Small intestine (tissue), 7 donors: ENCODE measurements at regions not wholly inside any gene's neighbourhood (a gene's known extent, or its start where the extent isn't known, plus 50 kb on each side); places are given as distances from the start of the nearest gene placed in this dataset.

ENCODE experiments used
- DNase-seq, 2 donors: peaks; one replicate each; pipeline versions ENCODE4 v3.0.0 to v3.0.0-alpha.2; 2013
- FAIRE-seq: peaks from 2 replicates; lab custom pipeline; 2012; peaks lifted over from hg19 to GRCh38; lab: Jason Lieb, UNC
- H3K27ac ChIP-seq, 3 donors: one replicate each; pipeline ENCODE4 v1.5.1; 2013; ENCODE audit warnings: low read length in 2 of 3, mild to moderate bottlenecking in 2 of 3, control low read depth in 1 of 3, inconsistent platforms in 1 of 3, low read depth in 1 of 3, moderate library complexity in 1 of 3
- H3K27me3 ChIP-seq, 3 donors: one replicate each; pipeline ENCODE4 v1.6.1; 2013; ENCODE audit warnings: low read length in 3 of 3, inconsistent platforms in 1 of 3; ENCODE audit not compliant: control insufficient read depth in 3 of 3, insufficient read depth in 3 of 3
- H3K36me3 ChIP-seq, 3 donors: one replicate each; pipeline ENCODE4 v1.6.1; 2013; ENCODE audit warnings: low read length in 3 of 3, inconsistent platforms in 1 of 3, low read depth in 1 of 3, mild to moderate bottlenecking in 1 of 3, moderate library complexity in 1 of 3; ENCODE audit not compliant: control insufficient read depth in 3 of 3, insufficient read depth in 2 of 3
- H3K4me1 ChIP-seq, 3 donors: one replicate each; pipeline ENCODE4 v1.6.1; 2013; ENCODE audit warnings: low read length in 2 of 3, inconsistent platforms in 1 of 3, low read depth in 1 of 3, mild to moderate bottlenecking in 1 of 3, moderate library complexity in 1 of 3; ENCODE audit not compliant: control insufficient read depth in 3 of 3, insufficient read depth in 2 of 3
- H3K4me3 ChIP-seq, 3 donors: one replicate each; pipeline ENCODE4 v1.5.1; 2013; ENCODE audit warnings: low read length in 3 of 3, control low read depth in 1 of 3, inconsistent platforms in 1 of 3, low read depth in 1 of 3, mild to moderate bottlenecking in 1 of 3, moderate library complexity in 1 of 3
- H3K9me3 ChIP-seq, 2 donors: one replicate each; pipeline ENCODE4 v1.6.1; 2013; ENCODE audit warnings: low read depth in 1 of 2, low read length in 1 of 2; ENCODE audit not compliant: control insufficient read depth in 2 of 2, insufficient read depth in 1 of 2
- WGBS, 3 donors: extraction: QIAGEN DNeasy Blood & Tissue Kit; methylation state at CpG; one replicate each; pipeline ENCODE4 v1.1.7; 2013; 5-methylcytosine and 5-hydroxymethylcytosine counted together
- donor health status: healthy with polysubstance abuse.
- donor health status: control.
- donor health status: control.
- donor health status: Bipolar disorder and iron deficiency.
- donor health status: healthy.

- Histone ChIP-seq H3K27ac (no peak overlapping the region), H3K36me3 (no peaks in the 10 kb centered on the region), H3K27me3 (no peaks in the 10 kb centered on the region), H3K4me3 (no peak overlapping the region), H3K4me1 (no peaks in the 10 kb centered on the region), H3K9me3 (no peaks in the 10 kb centered on the region)
- FAIRE-seq (no peak), DNase-seq (peak; percentile 8 to 49)
Measured at GRCh38 chr6:93915961-93916360, 496.6 kb upstream of the EPHA7 start.

- Histone ChIP-seq H3K4me1 (no peaks in the 10 kb centered on the region), H3K27ac (no peak overlapping the region), H3K36me3 (no peaks in the 10 kb centered on the region), H3K4me3 (no peak overlapping the region), H3K9me3 (peaks cover 0 to 3% of the 10 kb centered on the region in 2 donors), H3K27me3 (no peaks in the 10 kb centered on the region)
- no peak for FAIRE-seq
- WGBS, 3 donors = 65 to 90% (median 75%) methylated on average over 5 of the region's 5 CpGs
- peak in 1 of 2 donors; percentile 13 for DNase-seq
Measured at GRCh38 chr6:93902517-93902916, 483.2 kb upstream of the EPHA7 start.

GRCh38 chr6:93900142-93900541, 480.8 kb upstream of the EPHA7 start:
- Histone ChIP-seq H3K9me3 (peaks cover 0 to 2% of the 10 kb centered on the region in 2 donors), H3K27me3 (no peaks in the 10 kb centered on the region)
- FAIRE-seq = no peak

GRCh38 chr6:93896081-93896480, 476.7 kb upstream of the EPHA7 start:
- no peaks in the 10 kb centered on the region for H3K4me1 ChIP-seq
- no peak overlapping the region for H3K4me3 ChIP-seq
- H3K27me3 ChIP-seq = no peaks in the 10 kb centered on the region
- no peaks in the 10 kb centered on the region for H3K9me3 ChIP-seq
- DNase-seq (no peak), FAIRE-seq (no peak)
- no peak overlapping the region for H3K27ac ChIP-seq
- H3K36me3 ChIP-seq = no peaks in the 10 kb centered on the region
- WGBS, 3 donors = 64 to 72% (median 70%) methylated on average over 1 of the region's 1 CpG

More at GRCh38 chr6:93900142-93900541, 480.8 kb upstream of the EPHA7 start:
- DNase-seq = no peak
- Histone ChIP-seq H3K4me1 (no peaks in the 10 kb centered on the region), H3K27ac (no peak overlapping the region), H3K36me3 (no peaks in the 10 kb centered on the region), H3K4me3 (no peak overlapping the region)

GRCh38 chr6:93894521-93894920, 475.2 kb upstream of the EPHA7 start:
- DNase-seq = no peak
- FAIRE-seq = no peak
- no peaks in the 10 kb centered on the region for H3K4me1 ChIP-seq
- H3K27ac ChIP-seq = no peak overlapping the region
- H3K27me3 ChIP-seq = no peaks in the 10 kb centered on the region
- H3K36me3 ChIP-seq = no peaks in the 10 kb centered on the region
- H3K4me3 ChIP-seq = no peak overlapping the region
- no peaks in the 10 kb centered on the region for H3K9me3 ChIP-seq
- 50 to 67% (median 62%) methylated on average over 1 of the region's 1 CpG for WGBS, 3 donors

- WGBS, 3 donors = 77 to 87% (median 86%) methylated on average over 2 of the region's 2 CpGs
- Histone ChIP-seq H3K27ac (no peak overlapping the region), H3K27me3 (no peaks in the 10 kb centered on the region), H3K9me3 (no peaks in the 10 kb centered on the region), H3K4me1 (no peaks in the 10 kb centered on the region), H3K4me3 (no peak overlapping the region), H3K36me3 (no peaks in the 10 kb centered on the region)
- DNase-seq (no peak), FAIRE-seq (no peak)
Measured at GRCh38 chr6:93889713-93890112, 470.4 kb upstream of the EPHA7 start.

- H3K36me3 ChIP-seq = no peaks in the 10 kb centered on the region
- H3K4me1 ChIP-seq = no peaks in the 10 kb centered on the region
- WGBS, 3 donors = 78 to 83% (median 81%) methylated on average over 4 of the region's 4 CpGs
- no peaks in the 10 kb centered on the region for H3K27me3 ChIP-seq
- no peak overlapping the region for H3K4me3 ChIP-seq
- H3K27ac ChIP-seq = no peak overlapping the region
- no peaks in the 10 kb centered on the region for H3K9me3 ChIP-seq
- FAIRE-seq (no peak), DNase-seq (no peak)
Measured at GRCh38 chr6:93886416-93886815, 467.1 kb upstream of the EPHA7 start.

- Histone ChIP-seq H3K27ac (no peak overlapping the region), H3K27me3 (no peaks in the 10 kb centered on the region), H3K9me3 (no peaks in the 10 kb centered on the region), H3K4me3 (no peak overlapping the region), H3K36me3 (no peaks in the 10 kb centered on the region), H3K4me1 (no peaks in the 10 kb centered on the region)
- DNase-seq (no peak), FAIRE-seq (no peak)
- 46 to 51% (median 46%) methylated on average over 3 of the region's 3 CpGs for WGBS, 3 donors
Measured at GRCh38 chr6:93859971-93860370, 440.6 kb upstream of the EPHA7 start.

GRCh38 chr6:93858213-93858612, 438.9 kb upstream of the EPHA7 start:
- 76 to 89% (median 81%) methylated on average over 2 of the region's 2 CpGs for WGBS, 3 donors

More at GRCh38 chr6:93858213-93858612, 438.9 kb upstream of the EPHA7 start:
- Histone ChIP-seq H3K27me3 (no peaks in the 10 kb centered on the region), H3K9me3 (no peaks in the 10 kb centered on the region), H3K4me3 (no peak overlapping the region), H3K27ac (no peak overlapping the region), H3K36me3 (no peaks in the 10 kb centered on the region), H3K4me1 (no peaks in the 10 kb centered on the region)
- FAIRE-seq (no peak), DNase-seq (no peak)
